GM12873 (cell line): ENCODE measurements at regions not wholly inside any gene's neighbourhood (a gene's known extent, or its start where the extent isn't known, plus 50 kb on each side); places are given as distances from the start of the nearest gene placed in this dataset.

ENCODE experiments used
- CTCF ChIP-seq: IDR thresholded peaks from 2 replicates; pipeline ENCODE4 v1.5.1; 2012; ENCODE audit warnings: low read depth, mild to moderate bottlenecking, moderate library complexity, low read length, control low read depth; ENCODE audit not compliant: insufficient read depth; ENCODE audit errors: missing control alignments

GRCh38 chr3:154542837-154543236 lies 112.8 kb upstream of the GPR149 start:
- no peak for TF ChIP-seq CTCF

- TF ChIP-seq CTCF, result no peak
Observed at GRCh38 chr3:154540950-154541604, 111.1 kb upstream of the GPR149 start.

- TF ChIP-seq CTCF, result no peak
Observed at GRCh38 chr3:154538566-154539360, 108.8 kb upstream of the GPR149 start.

- TF ChIP-seq CTCF, result no peak
Observed at GRCh38 chr3:154536751-154537150, 106.8 kb upstream of the GPR149 start.

GRCh38 chr3:154522036-154522602 lies 92.1 kb upstream of the GPR149 start:
- TF ChIP-seq CTCF, result no peak

- no peak for TF ChIP-seq CTCF
Observed at GRCh38 chr3:154517404-154517803, 87.4 kb upstream of the GPR149 start.

GRCh38 chr3:154515921-154516320 lies 85.9 kb upstream of the GPR149 start:
- TF ChIP-seq CTCF, result no peak
